HCT116 (cell line): ENCODE measurements at regions not wholly inside any gene's neighbourhood (a gene's known extent, or its start where the extent isn't known, plus 50 kb on each side); places are given as distances from the start of the nearest gene placed in this dataset.

Experiments
- ATAC-seq: fragments of 200-7000 bp; cut with Tn5 transposase; 2 replicates; pipeline ENCODE4 v1.9.1; 2020; ENCODE audit warnings: mild to moderate bottlenecking, moderate library complexity
- BruUV-seq: library from RNA; stranded (reverse); fragments of 400-500 nt; replicated peaks from 2 replicates; lab custom pipeline; 2021; lab: Mats Ljungman, UMichigan
- CTCF ChIA-PET: fragments of 300-600 bp; sonication (Branson Sonifier 250); formaldehyde crosslinking; loops from one replicate; lab custom pipeline; 2021; ENCODE audit warnings: antibody characterized with exemption; lab: Charles Lee
- POLR2A ChIA-PET: fragments of 300-600, 350-600 bp; sonication (Branson Sonifier 250); formaldehyde crosslinking; loops from one replicate; lab custom pipeline; 2021; ENCODE audit warnings: antibody characterized with exemption; lab: Charles Lee
- RAD21 ChIA-PET, 2 experiments: fragments of 300-600 bp; sonication (Branson Sonifier 250); formaldehyde crosslinking; loops; one replicate each; lab custom pipeline; 2023; ENCODE audit warnings: low total read pairs in 2 of 2; ENCODE audit not compliant: uncharacterized antibody in 2 of 2, unreplicated experiment in 2 of 2, low non-redundant PET in 1 of 2; lab: Charles Lee
- DNase-seq: peaks from one replicate; pipeline ENCODE4 v3.0.0-alpha.2; 2010; ENCODE audit warnings: low read depth, low spot score
- H2AFZ ChIP-seq: fragments of 200-600 bp; shearing (Covaris generic), sonication (generic); 2 replicates; pipeline ENCODE4 v1.6.1; 2017; ENCODE audit warnings: low read depth, mixed run types, mixed read lengths, antibody characterized with exemption, low read length; ENCODE audit not compliant: poor library complexity, severe bottlenecking
- H3K27ac ChIP-seq: 2 replicates; pipeline ENCODE4 v1.5.1; 2012; ENCODE audit warnings: low read depth, low read length
- H3K27me3 ChIP-seq: fragments of 200-600 bp; sonication (generic); 2 replicates; pipeline ENCODE4 v1.6.1; 2016; ENCODE audit warnings: mixed run types, low read length, mixed read lengths; ENCODE audit not compliant: insufficient read depth
- H3K36me3 ChIP-seq, 2 experiments: fragments of 200-500 bp in 1 of 2; fragments of 200-600 bp in 1 of 2; sonication (Bioruptor generic) in 1 of 2; sonication (generic) in 1 of 2; 2 replicates each; pipeline versions ENCODE4 v1.5.1 to v1.6.1; 2014 to 2016; ENCODE audit warnings: low read length in 2 of 2, inconsistent platforms in 1 of 2, mixed read lengths in 1 of 2, mixed run types in 1 of 2; ENCODE audit not compliant: insufficient read depth in 2 of 2, control insufficient read depth in 1 of 2
- H3K4me1 ChIP-seq, 2 experiments: fragments of 200-600 bp in 1 of 2; sonication (generic) in 1 of 2; 2 replicates each; pipeline versions ENCODE4 v1.5.1 to v1.6.1; 2012 to 2017; ENCODE audit warnings: low read length in 2 of 2, inconsistent platforms in 1 of 2, mild to moderate bottlenecking in 1 of 2, mixed read lengths in 1 of 2, mixed run types in 1 of 2, moderate library complexity in 1 of 2; ENCODE audit not compliant: insufficient read depth in 2 of 2, control insufficient read depth in 1 of 2
- H3K4me2 ChIP-seq: fragments of 200-600 bp; sonication (generic); 2 replicates; pipeline ENCODE4 v1.6.1; 2017; ENCODE audit warnings: mixed run types, low read length, mixed read lengths
- H3K4me3 ChIP-seq, 2 experiments: fragments of 200-600 bp in 1 of 2; sonication (generic) in 1 of 2; replicated peaks in 1 of 2; 2 replicates each; pipeline ENCODE4 v1.5.1; 2011 to 2016; ENCODE audit warnings: low read length in 2 of 2, control low read depth in 1 of 2, low read depth in 1 of 2, mild to moderate bottlenecking in 1 of 2, mixed read lengths in 1 of 2, mixed run types in 1 of 2
- H3K79me2 ChIP-seq: fragments of 200-600 bp; sonication (generic); 2 replicates; pipeline ENCODE4 v1.6.1; 2017; ENCODE audit warnings: mild to moderate bottlenecking, mixed run types, low read length, moderate library complexity, mixed read lengths; ENCODE audit not compliant: insufficient read depth
- H3K9ac ChIP-seq: fragments of 200-600 bp; sonication (generic); 2 replicates; pipeline ENCODE4 v1.6.1; 2016; ENCODE audit warnings: low read length, mixed read lengths
- H3K9me2 ChIP-seq: fragments of 200-600 bp; sonication (generic), shearing (Covaris generic); 2 replicates; pipeline ENCODE4 v1.6.1; 2017; ENCODE audit warnings: mixed run types, mild to moderate bottlenecking, moderate library complexity; ENCODE audit not compliant: insufficient read depth
- H3K9me3 ChIP-seq, 2 experiments: fragments of 200-500 bp in 1 of 2; fragments of 200-600 bp in 1 of 2; sonication (Bioruptor generic) in 1 of 2; sonication (generic) in 1 of 2; 2 replicates each; pipeline ENCODE4 v1.6.1; 2014 to 2017; ENCODE audit warnings: low read length in 2 of 2, mixed read lengths in 2 of 2, inconsistent platforms in 1 of 2, low read depth in 1 of 2, mild to moderate bottlenecking in 1 of 2, mixed run types in 1 of 2, moderate library complexity in 1 of 2; ENCODE audit not compliant: control insufficient read depth in 1 of 2, insufficient read depth in 1 of 2
- H4K20me1 ChIP-seq: fragments of 200-600 bp; sonication (generic), shearing (Covaris generic); 2 replicates; pipeline ENCODE4 v1.6.1; 2017; ENCODE audit warnings: mixed run types, mild to moderate bottlenecking, moderate library complexity; ENCODE audit not compliant: insufficient read depth
- CBX3 ChIP-seq: IDR thresholded peaks from 2 replicates; pipeline ENCODE4 v1.6.1; 2012; ENCODE audit warnings: low read depth
- CEBPB ChIP-seq: IDR thresholded peaks from 2 replicates; pipeline ENCODE4 v1.6.1; 2012; ENCODE audit warnings: low read depth
- CTCF ChIP-seq, 3 experiments: fragments of 200-600 bp in 1 of 3; sonication (generic) in 1 of 3; IDR thresholded peaks in 2 of 3; conservative IDR thresholded peaks in 1 of 3; 2 replicates each; pipeline ENCODE4 v1.5.1; 2012 to 2017; ENCODE audit warnings: low read depth in 2 of 3, low read length in 2 of 3, antibody characterized with exemption in 1 of 3, borderline replicate concordance in 1 of 3, control low read depth in 1 of 3, mild to moderate bottlenecking in 1 of 3, mixed read lengths in 1 of 3, mixed run types in 1 of 3, moderate library complexity in 1 of 3; ENCODE audit not compliant: insufficient read depth in 1 of 3
- EZH2 ChIP-seq: fragments of 200-600 bp; sonication (generic); IDR thresholded peaks from 2 replicates; pipeline ENCODE4 v1.6.1; 2017; ENCODE audit warnings: antibody characterized with exemption, mixed run types
- EZH2phosphoT487 ChIP-seq: fragments of 200-600 bp; IDR thresholded peaks from 2 replicates; pipeline ENCODE4 v1.6.1; 2018; ENCODE audit warnings: antibody characterized with exemption, borderline replicate concordance
- JUND ChIP-seq: IDR thresholded peaks from 2 replicates; pipeline ENCODE4 v1.6.1; 2012
- POLR2A ChIP-seq: IDR thresholded peaks from 2 replicates; pipeline ENCODE4 v1.7.0; 2011; ENCODE audit warnings: borderline replicate concordance; ENCODE audit not compliant: insufficient read depth, insufficient read length; ENCODE audit errors: extremely low read depth
- POLR2AphosphoS5 ChIP-seq: IDR thresholded peaks from 2 replicates; pipeline ENCODE4 v1.6.1; 2011; ENCODE audit warnings: mild to moderate bottlenecking, low read depth, low read length, moderate library complexity
- TCF7L2 ChIP-seq: IDR thresholded peaks from 2 replicates; pipeline ENCODE4 v1.7.0; 2011; ENCODE audit warnings: borderline replicate concordance, inconsistent platforms; ENCODE audit not compliant: insufficient read depth, insufficient read length; ENCODE audit errors: extremely low read depth
- intact Hi-C: fragments of 100-400 bp; cut with micrococcal nuclease; formaldehyde crosslinking; loops from 2 replicates; pipeline ENCODE4 v1.10.0; 2022
- TF ChIP-seq, protein P1 (sequence below): IDR thresholded peaks from 2 replicates; pipeline ENCODE4 v1.6.1; 2012
- TF ChIP-seq, protein P2 (sequence below): IDR thresholded peaks from 2 replicates; pipeline ENCODE4 v1.6.1; 2012; ENCODE audit warnings: low read depth

GRCh38 chr10:60479305-60480020 lies 89.8 kb upstream of the ANK3 start:
- H2AFZ ChIP-seq = no peak overlapping the region
- H3K27me3 ChIP-seq = no peaks in the 10 kb centered on the region
- intact Hi-C loops = no loop called here
- peaks cover 0 to 5% of the 10 kb centered on the region in 2 experiments; a peak in 1 of 4 replicates for H3K4me1 ChIP-seq
- no peaks in the 10 kb centered on the region for H3K79me2 ChIP-seq
- no TSS peak for BruUV-seq
- DNase-seq = no peak
- no peaks in the 10 kb centered on the region for H3K9me3 ChIP-seq
- no peak for ATAC-seq
- no peak overlapping the region for H3K4me3 ChIP-seq
- H3K9ac ChIP-seq = no peak overlapping the region
- RAD21 ChIA-PET = interaction anchor here in 1 of 2 experiments (0.6 kb wide), 1 partner anchor 649 kb away, joined by 3 read pairs; no protein-coding TSS in a partner anchor
- H3K36me3 ChIP-seq = no peaks in the 10 kb centered on the region
- no peaks in the 10 kb centered on the region for H4K20me1 ChIP-seq
- CTCF ChIA-PET = no interaction called here
- POLR2A ChIA-PET = no interaction called here
- no peak for TF ChIP-seq EZH2
- TF ChIP-seq POLR2A = no peak
- no peak for TF ChIP-seq EZH2phosphoT487
- no peak for TF ChIP-seq JUND
- no peak for TF ChIP-seq CBX3
- no peak for TF ChIP-seq TCF7L2
- TF ChIP-seq CEBPB = no peak
- no peak for TF ChIP-seq POLR2AphosphoS5
- TF ChIP-seq, protein P1, sequence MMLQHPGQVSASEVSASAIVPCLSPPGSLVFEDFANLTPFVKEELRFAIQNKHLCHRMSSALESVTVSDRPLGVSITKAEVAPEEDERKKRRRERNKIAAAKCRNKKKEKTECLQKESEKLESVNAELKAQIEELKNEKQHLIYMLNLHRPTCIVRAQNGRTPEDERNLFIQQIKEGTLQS = no peak
- no peak for TF ChIP-seq CTCF (IDR thresholded peaks at IDR 0.05 in 2 of 3, conservative IDR thresholded peaks at IDR 0.05 in 1 of 3; ENCODE audit: borderline replicate concordance in 1 of 3, insufficient read depth in 1 of 3, low read depth in 2 of 3, low read length in 2 of 3)
- TF ChIP-seq, protein P2, sequence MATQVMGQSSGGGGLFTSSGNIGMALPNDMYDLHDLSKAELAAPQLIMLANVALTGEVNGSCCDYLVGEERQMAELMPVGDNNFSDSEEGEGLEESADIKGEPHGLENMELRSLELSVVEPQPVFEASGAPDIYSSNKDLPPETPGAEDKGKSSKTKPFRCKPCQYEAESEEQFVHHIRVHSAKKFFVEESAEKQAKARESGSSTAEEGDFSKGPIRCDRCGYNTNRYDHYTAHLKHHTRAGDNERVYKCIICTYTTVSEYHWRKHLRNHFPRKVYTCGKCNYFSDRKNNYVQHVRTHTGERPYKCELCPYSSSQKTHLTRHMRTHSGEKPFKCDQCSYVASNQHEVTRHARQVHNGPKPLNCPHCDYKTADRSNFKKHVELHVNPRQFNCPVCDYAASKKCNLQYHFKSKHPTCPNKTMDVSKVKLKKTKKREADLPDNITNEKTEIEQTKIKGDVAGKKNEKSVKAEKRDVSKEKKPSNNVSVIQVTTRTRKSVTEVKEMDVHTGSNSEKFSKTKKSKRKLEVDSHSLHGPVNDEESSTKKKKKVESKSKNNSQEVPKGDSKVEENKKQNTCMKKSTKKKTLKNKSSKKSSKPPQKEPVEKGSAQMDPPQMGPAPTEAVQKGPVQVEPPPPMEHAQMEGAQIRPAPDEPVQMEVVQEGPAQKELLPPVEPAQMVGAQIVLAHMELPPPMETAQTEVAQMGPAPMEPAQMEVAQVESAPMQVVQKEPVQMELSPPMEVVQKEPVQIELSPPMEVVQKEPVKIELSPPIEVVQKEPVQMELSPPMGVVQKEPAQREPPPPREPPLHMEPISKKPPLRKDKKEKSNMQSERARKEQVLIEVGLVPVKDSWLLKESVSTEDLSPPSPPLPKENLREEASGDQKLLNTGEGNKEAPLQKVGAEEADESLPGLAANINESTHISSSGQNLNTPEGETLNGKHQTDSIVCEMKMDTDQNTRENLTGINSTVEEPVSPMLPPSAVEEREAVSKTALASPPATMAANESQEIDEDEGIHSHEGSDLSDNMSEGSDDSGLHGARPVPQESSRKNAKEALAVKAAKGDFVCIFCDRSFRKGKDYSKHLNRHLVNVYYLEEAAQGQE = no peak
- no peak overlapping the region for H3K4me2 ChIP-seq
- H3K9me2 ChIP-seq = no peaks in the 10 kb centered on the region
- no peak overlapping the region for H3K27ac ChIP-seq
